Keratinocyte (primary cell): ENCODE measurements at regions not wholly inside any gene's neighbourhood (a gene's known extent, or its start where the extent isn't known, plus 50 kb on each side); places are given as distances from the start of the nearest gene placed in this dataset.

Experiments
- CTCF ChIP-seq, 3 experiments: IDR thresholded peaks in 1 of 3; conservative IDR thresholded peaks in 1 of 3; optimal IDR thresholded peaks in 1 of 3; 2 replicates in 2 of 3; 3 replicates in 1 of 3; pipeline versions ENCODE3 to v1.5.1; 2011; ENCODE audit warnings: low read length in 3 of 3, mild to moderate bottlenecking in 3 of 3, moderate library complexity in 2 of 3, control low read depth in 1 of 3, inconsistent platforms in 1 of 3; ENCODE audit not compliant: insufficient read depth in 2 of 3; ENCODE audit errors: extremely low read depth in 1 of 3
- EZH2 ChIP-seq: IDR thresholded peaks from one replicate; pipeline ENCODE4 v1.6.1; 2012; ENCODE audit warnings: inconsistent platforms, mild to moderate bottlenecking, low read length, moderate library complexity

GRCh38 chr13:97901716-97902115 lies 51.8 kb upstream of the IPO5 start:
- no peak for TF ChIP-seq EZH2
- no peak for TF ChIP-seq CTCF (optimal IDR thresholded peaks at IDR 0.05 in 1 of 3, IDR thresholded peaks at IDR 0.05 in 1 of 3, conservative IDR thresholded peaks at IDR 0.05 in 1 of 3; ENCODE audit: extremely low read depth in 1 of 3, insufficient read depth in 2 of 3, low read length in 3 of 3)
